LNCaP clone FGC (cell line): ENCODE measurements at regions not wholly inside any gene's neighbourhood (a gene's known extent, or its start where the extent isn't known, plus 50 kb on each side); places are given as distances from the start of the nearest gene placed in this dataset.
"Not testable (repeated sequence)": the region's sequence is repeated elsewhere in the genome, so short reads cannot be mapped to it uniquely, and the experiment has no call there.

Source experiments
- DNase-seq: peaks from one replicate; pipeline ENCODE4 v3.0.0-alpha.2; 2011; ENCODE audit warnings: low read depth
- H3K4me3 ChIP-seq: 2 replicates; pipeline ENCODE4 v1.5.1; 2011; ENCODE audit warnings: mild to moderate bottlenecking, low read depth, low read length, control low read depth
- TF ChIP-seq, protein P1 (sequence below): IDR thresholded peaks from 2 replicates; pipeline ENCODE4 v1.5.1; 2012; ENCODE audit warnings: mild to moderate bottlenecking; ENCODE audit not compliant: control insufficient read depth, insufficient read depth; ENCODE audit errors: extremely low read depth

DNA sequence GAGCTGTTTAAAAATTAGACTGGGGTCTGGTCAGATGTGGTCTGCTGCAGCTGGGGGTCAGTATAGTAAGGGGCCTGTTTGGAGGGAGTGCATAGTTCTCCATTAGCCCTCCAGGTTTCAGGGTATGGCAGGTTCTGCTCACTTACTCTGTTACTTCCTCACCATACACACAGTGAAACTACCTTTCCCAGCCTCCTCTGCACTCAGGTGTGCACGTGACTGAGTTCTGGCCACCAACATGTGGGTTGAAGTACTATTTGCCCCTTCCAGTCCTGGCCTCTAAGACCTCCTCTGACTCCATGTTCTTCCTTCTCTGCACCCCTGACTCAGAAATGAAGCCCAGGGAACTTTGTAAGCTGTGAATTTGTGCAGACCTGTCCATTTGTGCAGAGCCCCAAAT, 190.5 kb upstream of the CLINT1 start:
- DNase-seq, result no peak
- H3K4me3 ChIP-seq, result no peak overlapping the region
- TF ChIP-seq, protein P1, sequence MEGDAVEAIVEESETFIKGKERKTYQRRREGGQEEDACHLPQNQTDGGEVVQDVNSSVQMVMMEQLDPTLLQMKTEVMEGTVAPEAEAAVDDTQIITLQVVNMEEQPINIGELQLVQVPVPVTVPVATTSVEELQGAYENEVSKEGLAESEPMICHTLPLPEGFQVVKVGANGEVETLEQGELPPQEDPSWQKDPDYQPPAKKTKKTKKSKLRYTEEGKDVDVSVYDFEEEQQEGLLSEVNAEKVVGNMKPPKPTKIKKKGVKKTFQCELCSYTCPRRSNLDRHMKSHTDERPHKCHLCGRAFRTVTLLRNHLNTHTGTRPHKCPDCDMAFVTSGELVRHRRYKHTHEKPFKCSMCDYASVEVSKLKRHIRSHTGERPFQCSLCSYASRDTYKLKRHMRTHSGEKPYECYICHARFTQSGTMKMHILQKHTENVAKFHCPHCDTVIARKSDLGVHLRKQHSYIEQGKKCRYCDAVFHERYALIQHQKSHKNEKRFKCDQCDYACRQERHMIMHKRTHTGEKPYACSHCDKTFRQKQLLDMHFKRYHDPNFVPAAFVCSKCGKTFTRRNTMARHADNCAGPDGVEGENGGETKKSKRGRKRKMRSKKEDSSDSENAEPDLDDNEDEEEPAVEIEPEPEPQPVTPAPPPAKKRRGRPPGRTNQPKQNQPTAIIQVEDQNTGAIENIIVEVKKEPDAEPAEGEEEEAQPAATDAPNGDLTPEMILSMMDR, result no peak

GRCh38 chr5:158045696-158046095, 186.8 kb upstream of the CLINT1 start:
- TF ChIP-seq, protein P1, result no peak
- H3K4me3 ChIP-seq, result no peak overlapping the region

GRCh38 chr5:158039911-158040347, 181.0 kb upstream of the CLINT1 start:
- DNase-seq, result no peak
- TF ChIP-seq, protein P1, result no peak
- no peak overlapping the region for H3K4me3 ChIP-seq

More at GRCh38 chr5:158045696-158046095, 186.8 kb upstream of the CLINT1 start:
- no peak for DNase-seq

DNA sequence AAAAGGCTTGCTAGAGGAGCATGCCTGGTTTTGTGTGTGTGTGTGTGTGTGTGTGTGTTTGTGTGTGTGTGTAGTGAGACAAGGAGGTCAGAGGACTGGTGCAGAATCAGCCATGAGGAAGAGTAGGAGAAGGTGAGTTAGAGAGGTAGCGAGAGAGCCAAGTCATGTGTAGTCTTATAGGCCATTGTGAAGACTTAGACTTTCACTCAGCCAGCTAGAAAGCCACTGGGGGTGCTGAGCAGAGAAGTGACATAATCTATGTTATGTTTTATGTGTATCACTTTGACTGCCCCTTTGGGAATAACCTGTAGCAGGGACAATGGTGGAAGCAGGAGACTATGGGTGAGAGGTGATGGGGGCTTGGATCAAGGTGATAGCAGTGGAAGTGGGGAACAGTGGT, 180.5 kb upstream of the CLINT1 start:
- no peak overlapping the region for H3K4me3 ChIP-seq
- TF ChIP-seq, protein P1, result no peak
- DNase-seq, result no peak

- not testable (repeated sequence) for DNase-seq, H3K4me3 ChIP-seq
Observed at GRCh38 chr5:158036983-158037595, 178.1 kb upstream of the CLINT1 start.

GRCh38 chr5:158034586-158034985, 175.6 kb upstream of the CLINT1 start:
- not testable (repeated sequence) for H3K4me3 ChIP-seq, DNase-seq

DNA sequence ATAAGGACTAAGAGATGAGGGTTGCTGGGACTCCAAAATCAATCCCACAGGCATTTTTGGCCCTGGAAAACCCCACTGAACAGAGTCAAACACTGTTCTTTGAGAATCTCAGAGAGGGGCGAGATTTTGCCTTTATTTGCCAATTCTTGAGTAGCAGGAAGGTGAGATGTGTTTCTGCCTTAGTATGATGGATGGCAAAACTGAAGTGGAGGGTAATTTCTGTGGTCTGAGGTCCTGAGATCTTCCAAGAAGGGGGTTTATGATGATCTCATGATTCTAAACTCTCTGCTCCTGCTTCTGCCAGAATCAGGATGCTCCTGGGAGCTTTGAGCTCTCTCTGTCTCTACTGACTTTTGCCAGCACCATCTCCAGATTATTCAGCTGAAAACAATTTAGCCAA, 174.8 kb upstream of the CLINT1 start:
- DNase-seq, result no peak
- H3K4me3 ChIP-seq, result no peak overlapping the region
- TF ChIP-seq, protein P1, result no peak

DNA sequence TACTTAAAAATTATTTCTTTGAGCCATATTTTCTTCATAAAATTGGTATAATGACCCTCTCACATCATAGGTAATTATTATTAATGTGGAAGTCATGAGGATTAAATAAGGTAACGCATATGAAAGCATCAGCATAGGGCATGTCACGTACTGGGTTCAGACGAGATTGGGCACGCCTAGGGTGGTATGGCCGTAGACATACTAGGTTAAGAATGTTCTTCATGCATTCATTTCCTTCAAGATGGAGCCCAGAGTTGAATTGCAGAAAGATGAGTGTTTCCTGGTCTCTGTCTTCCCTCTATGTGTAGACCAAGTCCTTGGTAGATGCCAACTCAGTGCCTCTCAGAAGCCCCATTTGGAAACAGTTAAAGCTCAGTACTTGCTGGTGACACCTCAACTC, 174.1 kb upstream of the CLINT1 start:
- TF ChIP-seq, protein P1, result no peak
- no peak overlapping the region for H3K4me3 ChIP-seq

More for the DNA sequence above, 174.1 kb upstream of the CLINT1 start:
- no peak for DNase-seq
